Right lobe of liver (tissue), 4 donors: ENCODE measurements at regions not wholly inside any gene's neighbourhood (a gene's known extent, or its start where the extent isn't known, plus 50 kb on each side); places are given as distances from the start of the nearest gene placed in this dataset.

Experiments
- CTCF ChIP-seq, 4 donors: fragments of 200-600 bp in 3 of 4; fragments of 450-650 bp in 1 of 4; IDR thresholded peaks; one replicate each; pipeline versions ENCODE4 v1.5.1 to v1.8.0; 2016 to 2022; ENCODE audit warnings: antibody characterized with exemption in 4 of 4, mild to moderate bottlenecking in 2 of 4
- POLR2A ChIP-seq: fragments of 450-650 bp; IDR thresholded peaks from one replicate; pipeline ENCODE4 v1.6.1; 2017; ENCODE audit warnings: antibody characterized with exemption, mild to moderate bottlenecking
- donor health status: DM: no; HTN: no; CAD: no.
- donor health status: DM: no; HTN: no; CAD: no.
- donor health status: DM: no; HTN: yes; CAD: no.

- TF ChIP-seq CTCF (IDR thresholded peaks at IDR 0.05) (no peak), POLR2A (no peak)
Observed at GRCh38 chr2:20516646-20517341, 69.9 kb downstream of the RHOB start.
